ENCODE measurements at regions not wholly inside any gene's neighbourhood (a gene's known extent, or its start where the extent isn't known, plus 50 kb on each side); places are given as distances from the start of the nearest gene placed in this dataset.

DNA sequence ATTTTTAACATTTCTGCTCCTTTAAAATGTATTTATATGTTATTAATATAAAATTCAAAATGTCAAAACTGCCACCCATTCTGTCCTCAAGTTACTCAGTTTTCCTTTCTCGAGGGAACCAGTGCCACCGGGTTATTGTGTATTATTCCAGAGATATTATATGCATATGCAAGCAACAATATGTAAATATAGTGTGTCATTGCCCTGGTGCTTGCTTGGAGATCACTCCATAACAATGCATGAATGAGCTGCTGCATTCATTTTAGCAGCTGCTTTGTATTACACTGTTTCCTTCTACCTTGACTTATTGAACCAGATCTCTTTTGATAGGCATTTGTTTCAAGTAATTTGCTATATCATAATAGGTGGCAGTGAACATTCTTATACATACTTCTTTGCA lies 509.1 kb downstream of the MCTP2 start:
- TF ChIP-seq, protein P1, sequence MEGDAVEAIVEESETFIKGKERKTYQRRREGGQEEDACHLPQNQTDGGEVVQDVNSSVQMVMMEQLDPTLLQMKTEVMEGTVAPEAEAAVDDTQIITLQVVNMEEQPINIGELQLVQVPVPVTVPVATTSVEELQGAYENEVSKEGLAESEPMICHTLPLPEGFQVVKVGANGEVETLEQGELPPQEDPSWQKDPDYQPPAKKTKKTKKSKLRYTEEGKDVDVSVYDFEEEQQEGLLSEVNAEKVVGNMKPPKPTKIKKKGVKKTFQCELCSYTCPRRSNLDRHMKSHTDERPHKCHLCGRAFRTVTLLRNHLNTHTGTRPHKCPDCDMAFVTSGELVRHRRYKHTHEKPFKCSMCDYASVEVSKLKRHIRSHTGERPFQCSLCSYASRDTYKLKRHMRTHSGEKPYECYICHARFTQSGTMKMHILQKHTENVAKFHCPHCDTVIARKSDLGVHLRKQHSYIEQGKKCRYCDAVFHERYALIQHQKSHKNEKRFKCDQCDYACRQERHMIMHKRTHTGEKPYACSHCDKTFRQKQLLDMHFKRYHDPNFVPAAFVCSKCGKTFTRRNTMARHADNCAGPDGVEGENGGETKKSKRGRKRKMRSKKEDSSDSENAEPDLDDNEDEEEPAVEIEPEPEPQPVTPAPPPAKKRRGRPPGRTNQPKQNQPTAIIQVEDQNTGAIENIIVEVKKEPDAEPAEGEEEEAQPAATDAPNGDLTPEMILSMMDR (IDR thresholded peaks at IDR 0.05), result no peak
- TF ChIP-seq POLR2AphosphoS5 (IDR thresholded peaks at IDR 0.05), result no peak
- no peak for TF ChIP-seq POLR2A (IDR thresholded peaks at IDR 0.05)
